ENCODE measurements at regions not wholly inside any gene's neighbourhood (a gene's known extent, or its start where the extent isn't known, plus 50 kb on each side); places are given as distances from the start of the nearest gene placed in this dataset.

GRCh38 chr14:83425138-83425537, 1891.5 kb upstream of the SEL1L start:
- TF ChIP-seq, protein P1, sequence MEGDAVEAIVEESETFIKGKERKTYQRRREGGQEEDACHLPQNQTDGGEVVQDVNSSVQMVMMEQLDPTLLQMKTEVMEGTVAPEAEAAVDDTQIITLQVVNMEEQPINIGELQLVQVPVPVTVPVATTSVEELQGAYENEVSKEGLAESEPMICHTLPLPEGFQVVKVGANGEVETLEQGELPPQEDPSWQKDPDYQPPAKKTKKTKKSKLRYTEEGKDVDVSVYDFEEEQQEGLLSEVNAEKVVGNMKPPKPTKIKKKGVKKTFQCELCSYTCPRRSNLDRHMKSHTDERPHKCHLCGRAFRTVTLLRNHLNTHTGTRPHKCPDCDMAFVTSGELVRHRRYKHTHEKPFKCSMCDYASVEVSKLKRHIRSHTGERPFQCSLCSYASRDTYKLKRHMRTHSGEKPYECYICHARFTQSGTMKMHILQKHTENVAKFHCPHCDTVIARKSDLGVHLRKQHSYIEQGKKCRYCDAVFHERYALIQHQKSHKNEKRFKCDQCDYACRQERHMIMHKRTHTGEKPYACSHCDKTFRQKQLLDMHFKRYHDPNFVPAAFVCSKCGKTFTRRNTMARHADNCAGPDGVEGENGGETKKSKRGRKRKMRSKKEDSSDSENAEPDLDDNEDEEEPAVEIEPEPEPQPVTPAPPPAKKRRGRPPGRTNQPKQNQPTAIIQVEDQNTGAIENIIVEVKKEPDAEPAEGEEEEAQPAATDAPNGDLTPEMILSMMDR (IDR thresholded peaks at IDR 0.05): no peak
- TF ChIP-seq POLR2A (IDR thresholded peaks at IDR 0.05): no peak
